IPS DF 4.7 (cell line): ENCODE measurements at regions not wholly inside any gene's neighbourhood (a gene's known extent, or its start where the extent isn't known, plus 50 kb on each side); places are given as distances from the start of the nearest gene placed in this dataset.

Experiments
- DNase-seq: peaks from one replicate; pipeline ENCODE4 v3.0.0-alpha.2; 2013; ENCODE audit warnings: low spot score; ENCODE audit errors: extremely low read depth

GRCh38 chr20:43863821-43864544 is 50.7 kb upstream of the TOX2 start:
- no peak for DNase-seq

- DNase-seq, result no peak
Measured at GRCh38 chr20:43863330-43863729, 51.3 kb upstream of the TOX2 start.

- DNase-seq, result no peak
Measured at GRCh38 chr20:43862438-43862837, 52.2 kb upstream of the TOX2 start.

GRCh38 chr20:43859994-43860393 is 54.7 kb upstream of the TOX2 start:
- DNase-seq, result no peak

- DNase-seq, result no peak
Measured at GRCh38 chr20:43857932-43858331, 56.7 kb upstream of the TOX2 start.

GRCh38 chr20:43857127-43857526 is 57.5 kb upstream of the TOX2 start:
- DNase-seq, result no peak

- no peak for DNase-seq
Measured at GRCh38 chr20:43855803-43856202, 58.8 kb upstream of the TOX2 start.

- DNase-seq, result no peak
Measured at GRCh38 chr20:43853918-43854317, 60.7 kb upstream of the TOX2 start.

- no peak for DNase-seq
Measured at GRCh38 chr20:43853174-43853803, 61.4 kb upstream of the TOX2 start.

GRCh38 chr20:43849496-43850186 is 65.0 kb upstream of the TOX2 start:
- no peak for DNase-seq

GRCh38 chr20:43846516-43846905 is 68.1 kb upstream of the TOX2 start:
- DNase-seq, result no peak

GRCh38 chr20:43844778-43845614 is 69.7 kb upstream of the TOX2 start:
- DNase-seq, result no peak

- DNase-seq, result no peak
Measured at GRCh38 chr20:43843965-43844660, 70.5 kb upstream of the TOX2 start.

GRCh38 chr20:43843096-43843964 is 71.3 kb upstream of the TOX2 start:
- no peak for DNase-seq

- DNase-seq, result no peak
Measured at GRCh38 chr20:43842126-43843020, 72.3 kb upstream of the TOX2 start.

GRCh38 chr20:43840382-43841070 is 74.1 kb upstream of the TOX2 start:
- DNase-seq, result peak; percentile 5

GRCh38 chr20:43839793-43840199 is 74.9 kb upstream of the TOX2 start:
- DNase-seq, result no peak

- DNase-seq, result no peak
Measured at GRCh38 chr20:43838703-43839060, 76.0 kb upstream of the TOX2 start.
